ENCODE measurements at regions not wholly inside any gene's neighbourhood (a gene's known extent, or its start where the extent isn't known, plus 50 kb on each side); places are given as distances from the start of the nearest gene placed in this dataset.
"Not testable (repeated sequence)": the region's sequence is repeated elsewhere in the genome, so short reads cannot be mapped to it uniquely, and the experiment has no call there.

DNA sequence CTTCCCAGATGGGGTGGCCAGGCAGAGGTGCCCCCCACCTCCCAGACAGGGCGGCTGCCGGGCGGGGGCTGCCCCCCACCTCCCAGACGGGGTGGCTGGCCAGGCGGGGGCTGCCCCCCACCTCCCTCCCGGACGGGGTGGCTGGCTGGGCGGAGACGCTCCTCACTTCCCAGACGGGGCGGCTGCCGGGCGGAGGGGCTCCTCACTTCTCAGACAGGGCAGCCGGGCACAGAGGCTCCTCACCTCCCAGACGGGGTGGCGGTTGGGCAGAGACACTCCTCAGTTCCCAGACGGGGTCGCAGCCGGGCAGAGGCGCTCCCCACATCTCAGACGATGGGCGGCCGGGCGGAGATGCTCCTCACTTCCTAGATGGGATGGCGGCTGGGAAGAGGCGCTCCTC lies 76.4 kb upstream of the AADAT start:
- not testable (repeated sequence) for TF ChIP-seq ELF1 (IDR thresholded peaks at IDR 0.05; ENCODE audit: borderline replicate concordance, low read depth); POLR2A (IDR thresholded peaks at IDR 0.05; ENCODE audit: borderline replicate concordance, extremely low read depth, insufficient read depth, insufficient read length); POLR2AphosphoS5 (IDR thresholded peaks at IDR 0.05; ENCODE audit: low read depth, low read length); RAD21 (IDR thresholded peaks at IDR 0.05; ENCODE audit: low read depth)
- TF ChIP-seq, protein P1, sequence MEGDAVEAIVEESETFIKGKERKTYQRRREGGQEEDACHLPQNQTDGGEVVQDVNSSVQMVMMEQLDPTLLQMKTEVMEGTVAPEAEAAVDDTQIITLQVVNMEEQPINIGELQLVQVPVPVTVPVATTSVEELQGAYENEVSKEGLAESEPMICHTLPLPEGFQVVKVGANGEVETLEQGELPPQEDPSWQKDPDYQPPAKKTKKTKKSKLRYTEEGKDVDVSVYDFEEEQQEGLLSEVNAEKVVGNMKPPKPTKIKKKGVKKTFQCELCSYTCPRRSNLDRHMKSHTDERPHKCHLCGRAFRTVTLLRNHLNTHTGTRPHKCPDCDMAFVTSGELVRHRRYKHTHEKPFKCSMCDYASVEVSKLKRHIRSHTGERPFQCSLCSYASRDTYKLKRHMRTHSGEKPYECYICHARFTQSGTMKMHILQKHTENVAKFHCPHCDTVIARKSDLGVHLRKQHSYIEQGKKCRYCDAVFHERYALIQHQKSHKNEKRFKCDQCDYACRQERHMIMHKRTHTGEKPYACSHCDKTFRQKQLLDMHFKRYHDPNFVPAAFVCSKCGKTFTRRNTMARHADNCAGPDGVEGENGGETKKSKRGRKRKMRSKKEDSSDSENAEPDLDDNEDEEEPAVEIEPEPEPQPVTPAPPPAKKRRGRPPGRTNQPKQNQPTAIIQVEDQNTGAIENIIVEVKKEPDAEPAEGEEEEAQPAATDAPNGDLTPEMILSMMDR (IDR thresholded peaks at IDR 0.05 in 2 of 3, conservative IDR thresholded peaks at IDR 0.05 in 1 of 3; ENCODE audit: borderline replicate concordance in 1 of 3, insufficient read depth in 1 of 3, low read depth in 2 of 3, low read length in 2 of 3), result not testable (repeated sequence)
